ENCODE measurements at regions not wholly inside any gene's neighbourhood (a gene's known extent, or its start where the extent isn't known, plus 50 kb on each side); places are given as distances from the start of the nearest gene placed in this dataset.
"Not testable (repeated sequence)": the region's sequence is repeated elsewhere in the genome, so short reads cannot be mapped to it uniquely, and the experiment has no call there.

DNA sequence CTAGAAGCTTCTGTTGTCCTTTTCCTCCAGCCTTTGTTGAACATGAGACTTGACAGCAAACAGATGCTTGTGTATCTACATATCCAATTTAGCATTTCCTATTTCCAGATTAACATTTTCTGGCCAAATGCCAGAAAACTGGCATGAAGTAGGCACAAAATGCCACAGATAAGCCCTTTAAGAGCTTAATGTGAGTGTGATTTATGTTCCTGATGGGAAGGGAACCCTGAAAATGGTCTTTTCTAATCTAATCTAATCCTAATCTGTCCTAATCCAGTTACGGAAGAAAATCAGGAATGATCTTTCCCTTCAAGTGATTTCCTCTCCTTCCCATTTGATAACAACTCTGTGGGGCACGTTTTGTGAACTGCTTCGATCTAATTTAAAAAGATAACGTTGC, 133.0 kb upstream of the C1QTNF7 start:
- DNase-seq: no peak

DNA sequence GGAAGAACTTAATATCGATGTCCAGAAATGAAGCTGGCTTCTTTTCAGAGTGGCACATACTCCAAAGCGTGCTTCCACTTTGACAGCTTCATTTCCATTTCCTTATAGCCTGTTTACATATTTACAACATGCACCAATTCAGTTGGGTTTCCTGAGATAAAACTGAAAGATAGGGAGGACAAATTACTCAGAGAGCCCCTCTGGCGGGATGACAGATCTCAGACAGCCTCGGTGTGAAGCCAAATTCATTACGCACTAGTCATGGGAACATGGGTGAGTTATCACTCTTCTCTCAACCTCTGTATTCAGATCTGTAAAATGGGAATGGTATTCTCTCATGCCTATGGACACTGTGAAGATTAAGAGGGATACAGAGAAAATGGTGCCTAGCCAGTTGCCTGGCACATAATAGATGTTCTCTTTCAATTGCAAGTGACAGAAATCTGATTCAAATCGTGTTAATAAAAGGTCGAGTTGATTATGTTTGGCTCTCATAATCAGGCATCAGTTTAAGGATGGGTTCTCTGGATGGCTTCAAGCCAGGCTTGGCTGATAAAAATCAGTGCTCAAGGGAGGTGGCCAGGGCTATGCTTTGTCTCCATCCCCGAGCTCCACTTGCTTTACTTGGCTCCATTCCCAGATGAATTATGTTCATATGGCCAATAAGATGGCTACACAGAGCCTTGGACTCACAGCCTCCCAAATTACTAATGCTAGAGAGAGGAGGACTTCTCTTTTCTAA, 132.2 kb upstream of the C1QTNF7 start:
- no peak for DNase-seq

DNA sequence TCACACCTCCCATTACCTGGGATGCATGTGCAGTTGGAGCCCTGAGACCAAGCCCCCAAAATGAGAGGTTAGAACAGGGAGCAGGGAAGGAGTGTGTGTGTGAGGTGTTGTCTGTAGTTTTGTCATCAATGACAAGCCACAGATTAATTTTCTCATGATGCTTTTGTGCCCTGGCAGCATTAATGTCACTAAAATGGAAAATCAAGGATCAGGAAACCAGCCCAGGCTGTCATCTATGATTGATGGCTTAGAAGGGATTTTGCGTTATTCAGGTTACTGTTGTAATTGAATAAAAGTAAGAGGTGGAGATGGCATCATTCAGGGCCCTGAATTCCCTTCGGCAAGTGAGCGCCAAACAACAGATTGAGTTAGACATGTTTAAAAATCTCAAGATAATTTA, 130.5 kb upstream of the C1QTNF7 start:
- no peak for DNase-seq

DNA sequence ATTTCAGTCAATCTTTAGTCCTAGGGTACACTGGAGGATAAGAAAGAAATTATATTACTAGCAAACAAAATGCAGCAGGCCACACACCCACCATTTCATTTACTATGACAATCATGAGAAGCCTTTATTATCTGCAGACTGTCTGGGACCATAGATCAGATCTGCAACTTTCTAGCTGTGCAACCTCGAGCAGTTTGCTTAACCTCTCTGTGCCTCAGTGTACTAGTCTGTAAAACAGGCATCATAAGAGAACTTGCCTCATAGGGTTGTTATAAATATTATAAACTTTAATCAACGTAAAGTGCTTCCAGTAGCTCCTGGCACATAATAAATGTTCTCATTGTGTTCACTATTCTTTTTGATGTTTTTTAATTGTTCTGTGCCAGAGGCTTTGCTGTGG, 128.2 kb upstream of the C1QTNF7 start:
- no peak for DNase-seq

DNA sequence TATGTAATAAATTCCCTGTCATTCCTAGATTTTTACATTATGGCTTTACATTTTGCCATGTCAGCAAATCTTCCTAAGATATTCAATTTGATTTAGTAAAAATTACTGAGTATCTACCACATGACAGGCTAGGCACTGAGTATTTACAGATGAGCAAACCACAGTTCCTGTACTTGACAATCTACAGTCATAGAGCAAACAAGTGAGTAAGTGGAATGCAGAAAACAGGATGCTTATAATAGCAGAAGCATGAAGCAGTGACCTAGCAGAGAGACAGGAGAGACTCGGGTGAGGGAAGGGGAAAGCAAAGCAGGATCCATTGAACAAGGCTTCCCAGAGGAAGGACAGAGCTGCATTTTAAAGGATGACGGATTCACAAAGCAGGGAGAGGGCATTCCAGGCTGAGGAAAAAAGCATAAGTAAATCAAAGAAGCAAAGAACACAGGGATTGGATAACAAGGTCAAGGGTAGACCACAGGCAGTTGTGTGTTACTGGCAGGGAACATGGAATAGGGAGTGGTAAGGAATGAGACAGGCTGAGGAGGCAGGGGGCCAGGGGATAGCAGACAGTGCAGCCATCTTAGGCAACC, 124.7 kb upstream of the C1QTNF7 start:
- peak in 1 of 2 experiments; percentile 4 for DNase-seq

DNA sequence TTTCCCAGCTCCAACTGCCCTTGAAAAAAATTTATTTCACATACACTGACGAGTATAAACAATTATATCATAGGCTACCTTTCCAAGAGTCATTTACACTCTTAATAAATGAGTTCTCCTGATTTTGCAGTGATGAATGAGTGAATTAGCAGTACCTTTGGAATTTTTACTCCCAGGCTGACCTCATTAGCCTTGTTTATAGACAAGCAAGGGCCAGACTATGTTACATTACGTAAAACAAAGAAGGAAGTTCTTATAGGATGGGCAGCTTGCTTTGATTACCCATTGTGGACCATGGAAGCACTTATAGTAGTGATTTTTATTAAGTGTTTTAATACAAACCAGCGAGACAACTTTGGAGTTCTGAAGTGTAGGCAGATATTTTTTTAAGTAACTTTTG, 112.9 kb upstream of the C1QTNF7 start:
- DNase-seq: no peak

DNA sequence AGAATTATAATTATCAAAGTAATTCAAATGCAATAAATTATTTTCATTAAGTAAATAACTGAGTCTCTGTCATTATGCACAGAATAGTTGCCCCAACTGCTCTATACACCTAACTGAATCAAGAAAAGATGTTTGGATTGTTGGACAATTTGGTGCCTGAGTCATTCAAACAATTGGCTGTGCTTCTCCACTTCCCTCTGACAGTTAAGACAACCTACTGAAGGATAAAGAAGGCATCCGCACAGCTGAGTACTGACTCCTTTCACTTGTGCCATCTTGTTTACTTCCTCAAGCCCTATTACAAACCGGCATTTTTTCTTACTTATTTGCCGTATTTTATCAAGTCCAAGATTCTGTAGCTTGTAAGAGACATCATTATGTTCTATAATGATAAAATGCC, 110.6 kb upstream of the C1QTNF7 start:
- DNase-seq: no peak

DNA sequence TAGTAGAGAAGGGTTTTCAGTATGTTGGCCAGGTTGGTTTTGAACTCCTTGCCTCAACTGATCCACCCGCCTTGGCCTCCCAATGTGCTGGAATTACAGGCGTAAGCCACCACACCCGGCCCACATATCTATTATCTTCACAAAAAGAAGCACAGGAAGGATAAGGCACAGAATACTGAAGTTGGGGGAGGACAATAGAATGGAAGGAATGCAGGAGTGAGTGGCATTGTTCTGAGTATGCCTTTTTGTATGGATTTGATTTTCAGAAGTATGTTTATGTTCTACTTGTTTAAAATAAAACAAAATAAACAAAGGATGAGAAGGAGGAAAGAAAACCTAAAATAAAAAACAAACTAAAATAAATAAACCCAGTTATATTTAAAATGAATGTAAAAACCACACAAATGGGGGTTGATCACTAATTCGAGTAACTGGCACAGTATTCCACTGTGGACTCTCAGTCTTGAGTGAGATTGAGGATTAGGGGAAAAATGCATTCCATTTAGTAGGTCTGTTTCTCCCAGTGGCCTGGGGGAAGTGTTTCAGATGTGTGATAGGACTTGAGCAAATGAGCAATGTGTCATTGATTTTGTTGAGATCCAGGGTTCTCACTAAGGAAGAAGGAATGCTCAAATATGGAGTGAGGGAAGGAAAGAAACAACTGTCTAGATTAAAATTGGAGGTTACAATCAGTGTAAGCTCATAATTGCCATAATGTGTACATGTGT, 109.0 kb upstream of the C1QTNF7 start:
- DNase-seq: no peak

DNA sequence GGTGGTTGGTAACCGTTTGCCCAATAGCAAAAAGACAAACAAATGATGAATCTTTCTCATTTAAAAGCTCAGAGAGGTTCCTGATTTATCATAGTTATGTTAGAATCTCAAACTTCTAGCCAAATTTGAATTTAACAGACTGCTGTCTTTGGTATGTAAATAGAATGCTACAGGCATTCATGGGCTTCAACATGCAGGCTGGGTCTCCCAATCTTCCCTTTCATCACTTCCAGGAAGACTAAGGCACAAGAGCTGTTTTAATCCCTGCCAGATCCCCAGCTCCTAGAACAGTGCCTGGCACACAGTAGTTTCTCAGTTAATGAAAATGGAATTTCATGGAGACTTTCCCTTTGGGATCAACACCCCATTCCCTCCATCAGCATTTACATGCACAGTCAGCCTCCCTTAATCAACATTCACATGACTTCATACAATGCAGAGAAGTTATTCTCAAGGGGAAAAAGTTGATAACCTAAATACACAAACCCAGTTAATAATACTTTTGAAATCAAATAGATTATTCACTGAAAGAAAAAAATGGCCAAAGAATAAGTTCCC, 107.6 kb upstream of the C1QTNF7 start:
- no peak for DNase-seq

DNA sequence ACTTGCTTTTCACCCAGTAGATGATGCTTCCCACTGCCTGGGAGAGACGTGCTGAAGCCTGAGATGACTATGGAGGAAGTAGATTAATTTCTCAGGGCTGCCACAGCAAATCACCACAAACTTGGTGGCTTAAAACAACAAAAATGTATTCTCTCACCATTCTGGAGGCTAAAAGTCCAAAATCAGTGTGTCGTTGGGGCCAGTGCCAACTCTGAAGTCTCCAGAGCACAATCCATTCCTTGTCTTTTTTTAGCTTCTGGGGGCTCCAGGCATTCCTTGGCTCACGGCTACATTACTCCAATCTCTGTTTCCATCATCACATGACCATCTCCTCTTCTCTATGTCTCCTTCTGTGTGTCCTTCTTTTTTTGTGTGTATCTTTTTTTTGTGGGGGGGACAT, 105.8 kb upstream of the C1QTNF7 start:
- no peak for DNase-seq

DNA sequence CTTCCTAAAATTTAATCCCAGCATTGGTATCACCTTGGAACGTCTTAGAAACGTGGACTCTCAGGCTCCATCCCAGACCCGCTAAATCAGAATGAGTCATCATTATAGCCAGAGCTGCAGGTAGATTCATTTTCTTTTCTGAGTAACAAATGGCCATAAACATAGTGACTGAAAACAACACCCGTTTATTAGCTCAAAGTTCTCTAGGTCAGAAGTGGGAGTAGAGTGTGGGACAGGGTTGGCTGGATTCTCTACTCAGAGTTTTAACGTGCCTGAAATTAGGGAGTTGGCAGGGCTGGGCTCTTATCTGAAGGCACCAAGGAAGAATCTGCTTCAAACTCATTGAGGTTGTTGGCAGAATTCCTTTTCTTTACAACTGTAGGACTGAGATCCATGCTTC, 101.8 kb upstream of the C1QTNF7 start:
- no peak for DNase-seq

DNA sequence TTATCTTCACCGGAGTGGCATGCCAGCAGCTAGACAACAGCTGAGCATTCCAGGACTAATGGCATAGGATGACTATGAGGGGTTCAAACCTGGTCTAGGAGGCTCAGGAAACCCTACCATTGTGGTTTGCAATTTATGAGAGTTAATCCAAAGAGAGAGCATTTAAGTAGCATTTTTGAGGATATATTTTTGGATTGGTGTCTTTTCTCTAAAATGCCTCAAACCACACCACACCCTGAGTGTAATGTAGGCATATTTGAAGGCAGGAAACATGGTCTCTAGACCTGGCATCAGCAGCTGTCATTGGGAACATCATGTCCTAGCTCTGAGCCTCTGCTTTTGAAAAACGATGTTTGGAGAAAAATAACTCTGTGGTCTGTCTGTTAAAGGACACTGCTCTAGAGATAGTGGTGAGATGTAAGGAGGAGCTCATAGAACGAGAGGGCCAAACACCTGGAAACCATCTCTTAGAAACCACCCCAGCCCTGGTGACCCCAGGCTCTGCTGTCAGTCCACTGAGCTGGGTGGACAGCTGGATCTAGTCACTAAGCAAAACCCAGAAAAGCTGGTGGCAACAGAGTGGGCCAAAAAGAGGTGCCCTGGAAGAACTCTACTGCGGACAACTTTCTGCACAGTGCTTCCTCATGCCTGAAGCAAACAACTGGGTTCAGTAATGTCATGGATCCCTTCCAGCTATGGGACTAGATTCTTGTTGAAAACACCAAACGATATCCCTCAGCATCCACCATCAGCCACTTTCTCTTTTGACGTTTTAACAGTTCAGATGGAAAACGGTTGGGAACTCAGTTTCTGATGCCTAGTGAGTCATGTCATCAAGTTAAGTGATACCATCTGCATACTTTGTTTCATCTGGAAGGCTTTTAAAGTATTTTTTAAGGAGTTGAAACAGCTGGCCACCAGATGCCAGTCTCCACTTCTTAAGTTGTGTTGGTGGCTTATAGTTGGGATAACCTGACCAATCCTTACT, 100.2 kb upstream of the C1QTNF7 start:
- no peak for DNase-seq

DNA sequence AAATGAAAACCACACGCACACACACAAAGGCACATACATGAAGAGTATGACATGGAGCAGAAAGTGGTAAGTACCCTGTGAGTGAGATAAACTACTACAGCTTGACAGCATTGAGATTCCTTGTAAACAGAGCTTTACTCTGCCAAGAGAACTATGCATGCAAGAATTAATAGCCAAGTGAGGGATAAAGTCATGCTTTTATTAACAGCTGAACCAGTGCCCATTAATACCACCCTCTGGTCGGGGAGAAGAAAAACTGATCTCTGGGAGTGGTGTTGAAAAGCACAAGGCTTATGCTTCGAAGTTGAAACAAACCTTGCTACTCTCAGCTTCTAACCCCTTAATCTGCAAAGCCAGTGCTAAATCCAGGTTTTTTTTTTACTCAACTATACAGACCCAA, 95.9 kb upstream of the C1QTNF7 start:
- no peak for DNase-seq

DNA sequence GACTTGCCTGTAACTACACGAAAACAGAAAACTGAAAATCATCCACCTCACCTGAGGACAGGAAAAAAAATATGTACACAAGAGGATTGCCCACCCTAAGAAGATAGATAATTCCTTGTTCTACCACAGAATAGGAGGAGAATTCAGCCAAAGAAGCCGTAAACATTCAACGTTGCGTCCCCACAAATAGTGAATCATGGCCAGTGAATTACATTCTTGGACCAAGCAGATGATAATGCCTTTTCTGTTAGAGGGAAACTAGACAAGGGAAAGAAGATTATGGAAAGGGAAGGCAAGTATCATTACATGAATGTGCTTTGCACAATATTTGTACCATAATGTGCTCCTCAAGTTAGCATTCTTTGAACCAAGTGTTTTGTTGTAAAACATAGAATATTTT, 95.5 kb upstream of the C1QTNF7 start:
- DNase-seq: no peak

DNA sequence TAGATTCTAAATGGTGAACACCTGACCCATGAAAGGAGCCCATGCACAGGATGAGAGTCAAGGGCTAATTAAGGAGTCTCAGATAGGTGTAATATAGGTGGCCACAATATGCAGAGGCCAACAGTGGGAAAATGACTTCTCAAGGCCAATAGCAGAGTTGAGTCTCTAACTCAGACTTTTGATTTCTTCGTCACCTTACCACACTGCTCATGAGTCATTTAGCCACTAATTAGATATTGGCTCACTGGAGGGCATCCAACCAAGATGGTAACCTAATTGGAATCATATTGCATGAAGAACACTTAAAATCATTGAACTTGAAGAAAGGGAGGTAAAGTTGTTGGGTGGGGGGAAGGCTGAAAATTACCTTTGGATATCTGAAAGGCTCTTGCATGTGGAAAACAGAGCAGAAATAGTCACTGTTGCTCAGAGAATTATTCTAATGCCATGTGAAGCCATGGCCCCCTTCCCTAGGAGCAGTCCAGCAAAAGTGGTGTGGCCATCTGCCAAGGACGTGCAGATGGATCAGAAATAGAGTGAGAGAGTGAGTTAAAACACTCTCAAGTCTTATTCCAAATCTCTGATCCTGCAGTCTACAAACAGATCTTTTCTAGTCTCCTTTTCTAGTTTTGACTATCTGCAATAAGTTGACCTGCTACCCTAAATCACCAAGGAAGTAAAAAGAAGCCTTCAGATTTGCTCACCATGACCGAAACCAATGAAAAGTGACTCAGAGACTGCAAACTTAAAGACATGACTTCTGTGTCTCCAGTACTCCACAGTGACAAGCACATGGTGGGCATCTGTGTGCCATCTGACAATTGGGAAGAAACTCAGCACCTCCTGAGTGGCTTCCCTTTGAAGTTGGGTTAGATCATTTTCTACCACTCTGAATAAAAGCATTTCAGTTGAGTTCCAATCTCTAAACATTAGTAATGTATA, 93.9 kb upstream of the C1QTNF7 start:
- DNase-seq: no peak

DNA sequence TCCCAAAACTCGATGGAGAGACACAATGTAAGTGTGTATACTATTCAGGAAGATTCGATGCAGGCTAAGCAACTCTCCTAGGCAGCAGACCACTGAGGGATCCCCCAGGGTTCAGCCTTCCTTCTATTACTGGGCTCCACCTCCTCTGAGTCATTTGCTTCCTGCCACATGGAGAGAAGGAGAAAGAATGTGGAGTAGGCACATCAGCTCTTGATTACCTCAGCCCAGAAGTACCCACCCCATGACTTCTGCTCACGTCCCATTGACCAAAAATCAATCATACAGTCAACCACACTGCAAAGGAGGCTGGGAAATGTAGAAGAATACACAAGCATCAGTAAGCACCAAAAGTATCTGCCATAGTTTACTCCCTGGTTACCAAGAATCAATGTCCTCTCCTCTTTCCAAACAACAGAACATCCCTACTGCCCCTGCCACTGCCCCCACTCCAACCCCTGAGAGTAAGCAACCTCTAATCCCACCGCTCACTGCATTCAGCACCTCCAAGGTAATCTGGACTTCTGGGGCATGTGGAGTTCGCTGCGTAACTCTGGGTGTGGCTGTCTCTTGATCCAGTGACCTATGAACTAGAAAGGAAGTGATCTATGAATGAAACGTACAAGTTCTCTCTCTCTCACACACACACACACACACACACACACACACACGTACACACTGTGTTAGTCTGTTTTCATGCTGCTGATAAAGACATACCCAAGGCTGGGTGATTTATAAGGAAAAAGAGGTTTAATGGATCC, 91.2 kb upstream of the C1QTNF7 start:
- DNase-seq: no peak

DNA sequence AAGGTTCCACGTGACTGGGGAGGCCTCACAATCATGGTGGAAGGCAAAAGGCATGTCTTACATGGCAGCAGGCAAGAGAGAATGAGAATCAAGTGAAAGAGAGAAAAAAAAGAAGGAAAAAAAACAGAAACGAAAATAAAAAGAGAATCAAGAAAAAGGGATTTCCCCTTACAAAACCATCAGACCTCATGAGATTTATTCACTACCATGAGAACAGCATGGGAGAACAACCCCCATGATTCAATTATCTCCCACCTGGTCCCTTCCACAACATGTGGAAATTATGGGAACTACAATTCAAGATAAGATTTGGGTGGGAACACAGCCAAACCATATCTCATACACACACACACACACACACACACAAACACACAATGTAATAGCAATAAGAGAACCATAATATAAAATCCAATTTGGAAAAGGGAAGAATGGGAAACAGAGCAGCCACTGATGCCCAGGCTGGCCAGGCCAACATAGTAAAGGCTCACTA, 90.6 kb upstream of the C1QTNF7 start:
- DNase-seq: not testable (repeated sequence)

DNA sequence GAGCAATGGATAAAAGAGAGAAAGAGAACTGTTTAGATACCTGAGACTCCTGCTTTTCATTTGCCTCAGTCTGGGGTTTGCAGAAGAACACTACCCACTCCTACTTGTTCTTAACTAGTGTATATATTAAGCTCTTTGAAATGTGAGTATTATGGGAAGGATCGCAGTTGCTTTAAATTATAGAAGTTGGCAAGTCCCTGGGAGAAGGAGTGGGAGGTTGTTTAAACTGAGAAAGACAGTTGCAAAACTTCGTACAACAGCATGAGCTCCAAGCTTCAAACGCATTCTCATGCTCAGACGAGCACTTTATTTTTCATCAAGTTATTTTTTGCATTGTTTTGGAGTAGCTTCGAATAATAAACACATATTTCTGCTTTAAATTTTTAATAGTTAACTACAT, 88.1 kb upstream of the C1QTNF7 start:
- DNase-seq: no peak

DNA sequence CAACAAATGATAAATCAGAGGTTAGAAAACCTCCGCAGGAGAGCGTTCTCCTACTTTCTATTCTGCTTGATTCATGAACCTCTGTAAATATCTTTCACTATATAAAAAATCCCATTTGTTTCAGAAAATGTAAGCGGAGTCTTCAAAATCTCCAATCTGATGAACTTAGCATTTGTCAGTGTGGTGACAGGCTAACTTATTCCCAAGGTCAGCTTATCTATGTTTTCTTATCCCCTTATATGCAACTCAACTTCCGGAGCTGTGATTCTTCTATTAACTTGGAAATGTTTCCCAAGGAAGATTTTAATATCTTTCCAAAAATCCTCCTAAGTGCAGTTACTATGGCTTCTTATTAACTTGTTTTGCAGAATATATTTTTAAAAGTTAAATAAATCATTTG, 87.5 kb upstream of the C1QTNF7 start:
- no peak for DNase-seq

DNA sequence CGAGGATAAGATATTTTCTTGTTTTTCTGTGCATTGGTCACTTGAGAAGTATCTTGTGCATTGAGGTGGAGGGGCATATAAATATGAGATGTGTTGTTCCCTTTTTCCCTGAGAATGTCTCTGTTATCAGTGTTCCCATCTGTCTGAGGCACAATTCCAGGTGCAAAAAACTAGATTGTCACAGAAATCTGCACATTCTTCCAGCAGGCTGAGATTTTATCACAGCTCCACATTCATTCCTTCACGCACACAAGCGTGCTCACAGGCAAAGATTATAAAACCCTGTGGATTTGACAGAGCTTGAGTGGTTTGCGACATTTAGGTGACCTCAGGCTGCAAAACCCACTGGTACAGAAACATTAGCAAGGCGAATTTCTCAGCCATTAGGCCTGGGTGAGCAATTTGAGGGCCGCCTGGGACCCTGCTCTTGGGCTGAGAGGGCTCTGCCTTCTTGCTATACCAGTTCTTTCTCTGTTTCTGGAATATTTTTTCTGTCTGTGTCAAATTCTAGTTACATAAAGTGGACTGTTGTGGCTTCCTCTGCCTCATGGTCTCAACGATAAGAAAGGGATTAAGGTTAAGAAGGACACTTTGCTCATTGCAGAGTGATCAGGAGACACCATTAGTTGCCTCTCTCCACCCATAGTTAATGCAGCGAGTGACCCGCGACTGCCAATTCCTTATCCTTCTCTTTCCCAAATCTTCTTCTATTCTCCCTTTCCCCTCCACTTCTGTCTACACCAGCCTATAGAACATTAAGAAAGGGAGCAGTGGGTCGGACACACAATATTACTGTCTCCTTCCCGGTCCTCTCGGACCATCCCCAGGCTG, 86.7 kb upstream of the C1QTNF7 start:
- no peak for DNase-seq
